AG09319 (cell line): ENCODE measurements at regions not wholly inside any gene's neighbourhood (a gene's known extent, or its start where the extent isn't known, plus 50 kb on each side); places are given as distances from the start of the nearest gene placed in this dataset.

ENCODE experiments used
- DNase-seq: peaks from one replicate; pipeline ENCODE4 v3.0.0-alpha.2; 2010; ENCODE audit warnings: low read depth; ENCODE audit errors: extremely low read depth
- TF ChIP-seq, protein P1 (sequence below): IDR thresholded peaks from 2 replicates; pipeline ENCODE4 v1.5.1; 2011; ENCODE audit warnings: low read depth, mild to moderate bottlenecking, inconsistent platforms, low read length, moderate library complexity

DNA sequence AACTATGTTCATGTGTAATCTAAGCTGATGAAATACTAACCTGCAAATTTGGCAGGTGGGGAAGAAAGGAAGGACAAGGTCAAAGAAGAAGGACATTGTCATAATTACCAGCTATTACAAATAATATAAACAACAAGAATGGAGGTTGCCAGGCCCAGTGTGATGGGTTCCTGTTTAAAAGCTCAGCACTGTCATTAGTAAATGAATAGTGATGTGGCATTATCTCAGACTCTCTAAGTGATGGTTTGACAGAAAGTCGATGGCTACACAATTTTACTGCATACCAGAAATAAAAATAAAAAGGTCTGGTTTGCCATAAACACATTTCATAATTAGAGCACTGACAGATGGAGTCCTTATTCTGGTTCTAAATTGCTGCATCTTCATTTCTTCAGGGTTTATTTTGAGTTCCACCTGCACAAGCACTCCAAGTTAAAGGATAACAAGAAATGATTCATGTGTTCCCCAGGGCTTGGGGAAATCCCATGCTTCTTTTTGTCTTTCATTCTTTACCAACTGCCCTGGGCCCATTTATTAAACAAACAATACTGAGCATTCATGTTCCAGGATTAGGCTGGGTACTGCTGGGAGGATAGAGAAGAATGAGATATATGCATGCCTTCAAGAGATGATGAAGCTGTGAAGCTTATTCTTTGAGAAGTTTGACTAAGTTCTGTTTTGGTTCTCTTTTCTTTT, 367.8 kb upstream of the RASGEF1B start:
- no peak for DNase-seq

DNA sequence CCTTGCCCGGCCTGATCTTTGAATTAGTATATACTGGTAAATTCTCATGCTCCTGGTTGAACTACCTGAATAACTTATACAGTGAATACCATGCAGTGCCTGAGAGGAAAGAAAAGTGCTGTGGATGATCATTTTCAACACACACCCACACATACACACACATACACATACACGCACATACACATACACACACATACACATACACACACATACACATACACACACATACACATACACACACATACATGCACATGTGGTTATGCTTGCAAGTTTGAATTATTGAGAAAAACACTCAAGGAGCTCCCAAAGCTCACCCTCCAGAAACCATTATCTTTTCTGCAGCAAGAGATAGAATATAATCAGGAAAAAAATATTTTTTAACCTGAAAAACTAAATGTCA, 366.9 kb upstream of the RASGEF1B start:
- DNase-seq = no peak
- TF ChIP-seq, protein P1, sequence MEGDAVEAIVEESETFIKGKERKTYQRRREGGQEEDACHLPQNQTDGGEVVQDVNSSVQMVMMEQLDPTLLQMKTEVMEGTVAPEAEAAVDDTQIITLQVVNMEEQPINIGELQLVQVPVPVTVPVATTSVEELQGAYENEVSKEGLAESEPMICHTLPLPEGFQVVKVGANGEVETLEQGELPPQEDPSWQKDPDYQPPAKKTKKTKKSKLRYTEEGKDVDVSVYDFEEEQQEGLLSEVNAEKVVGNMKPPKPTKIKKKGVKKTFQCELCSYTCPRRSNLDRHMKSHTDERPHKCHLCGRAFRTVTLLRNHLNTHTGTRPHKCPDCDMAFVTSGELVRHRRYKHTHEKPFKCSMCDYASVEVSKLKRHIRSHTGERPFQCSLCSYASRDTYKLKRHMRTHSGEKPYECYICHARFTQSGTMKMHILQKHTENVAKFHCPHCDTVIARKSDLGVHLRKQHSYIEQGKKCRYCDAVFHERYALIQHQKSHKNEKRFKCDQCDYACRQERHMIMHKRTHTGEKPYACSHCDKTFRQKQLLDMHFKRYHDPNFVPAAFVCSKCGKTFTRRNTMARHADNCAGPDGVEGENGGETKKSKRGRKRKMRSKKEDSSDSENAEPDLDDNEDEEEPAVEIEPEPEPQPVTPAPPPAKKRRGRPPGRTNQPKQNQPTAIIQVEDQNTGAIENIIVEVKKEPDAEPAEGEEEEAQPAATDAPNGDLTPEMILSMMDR = no peak

More for the DNA sequence above, 367.8 kb upstream of the RASGEF1B start:
- TF ChIP-seq, protein P1 = no peak

DNA sequence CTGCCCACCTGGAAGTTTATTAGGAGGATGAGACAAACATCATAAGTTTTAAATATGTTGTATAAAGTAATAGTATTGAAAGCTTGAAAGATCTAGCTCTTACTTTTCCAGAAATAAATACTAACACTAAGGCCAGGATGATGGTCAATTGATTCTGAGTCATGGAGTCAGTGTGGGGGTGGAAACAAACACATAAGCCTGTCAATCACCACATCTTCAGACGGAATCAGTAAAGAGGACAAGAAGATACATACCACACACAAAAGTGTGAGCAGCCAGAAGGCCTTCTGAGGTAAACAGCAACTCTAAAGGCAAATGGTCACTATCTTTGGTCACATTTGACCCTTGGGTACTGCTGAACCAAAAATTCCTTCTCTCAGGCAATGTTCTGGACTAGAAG, 365.0 kb upstream of the RASGEF1B start:
- DNase-seq = no peak
- TF ChIP-seq, protein P1 = no peak

DNA sequence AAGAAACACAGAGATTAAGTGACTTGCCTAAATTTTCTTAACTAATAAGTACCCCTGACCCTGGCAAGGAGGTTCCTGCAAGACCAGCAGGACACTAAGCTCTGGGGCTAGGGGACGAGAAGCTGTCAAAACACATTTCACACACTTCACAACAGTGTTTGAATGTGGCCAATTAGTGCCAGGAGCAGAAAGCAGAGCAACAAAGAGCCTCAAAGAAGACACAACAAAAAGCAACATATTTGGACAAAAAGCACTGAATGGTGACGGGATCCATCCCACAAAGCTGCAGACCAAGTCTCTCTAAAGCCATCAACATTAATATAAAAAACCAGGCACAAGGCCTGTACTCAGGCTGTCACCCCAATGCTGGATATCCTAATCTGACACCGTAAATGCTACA, 361.9 kb upstream of the RASGEF1B start:
- TF ChIP-seq, protein P1 = no peak
- DNase-seq = no peak

DNA sequence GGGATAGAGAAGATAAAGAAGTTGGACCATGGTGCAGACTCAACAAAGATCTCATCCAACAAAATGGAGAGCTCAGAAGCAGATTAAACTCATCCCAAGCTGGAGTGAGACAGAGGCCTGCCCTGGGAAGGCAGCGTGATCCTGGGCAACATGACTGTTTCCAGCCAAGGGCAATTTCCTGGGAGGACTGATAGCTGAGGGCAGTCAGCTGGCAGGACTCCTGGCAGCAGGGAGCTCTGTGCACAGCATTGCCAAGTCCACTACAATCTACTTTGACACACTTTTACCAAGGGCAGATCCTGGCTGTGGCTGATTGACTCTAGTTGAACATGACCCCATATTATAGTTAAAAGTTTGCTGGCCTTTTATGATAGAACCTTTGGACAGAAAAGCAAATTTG, 357.3 kb upstream of the RASGEF1B start:
- TF ChIP-seq, protein P1 = no peak
- DNase-seq = no peak

DNA sequence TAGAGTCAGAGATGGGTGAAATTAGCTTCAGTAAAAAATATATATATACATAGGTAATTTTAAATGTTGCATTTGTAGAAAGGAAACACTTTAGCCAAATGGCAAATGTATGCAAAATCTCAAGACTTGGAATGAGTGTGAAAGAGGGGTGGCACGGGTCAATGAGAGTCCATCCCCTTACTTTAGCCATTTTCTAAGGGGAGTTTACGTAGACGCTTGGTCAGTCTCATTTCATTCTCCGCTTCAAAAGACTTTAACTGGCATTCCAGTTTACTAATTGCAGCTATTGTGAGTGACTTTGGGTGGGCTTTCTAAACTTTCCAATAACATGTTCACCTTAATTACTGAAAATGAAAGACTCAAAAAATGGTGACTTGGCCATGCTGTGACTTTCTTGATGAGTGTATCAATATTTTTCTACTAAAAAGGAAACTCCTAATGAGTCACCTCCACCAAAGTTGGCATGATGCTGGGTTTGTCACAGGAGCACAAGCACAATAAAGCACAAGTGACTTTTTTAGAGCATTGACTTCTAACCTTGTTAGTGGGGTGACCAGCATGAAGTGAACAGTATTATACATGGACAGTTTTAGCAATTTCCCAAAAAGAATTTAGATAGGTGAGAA, 356.0 kb upstream of the RASGEF1B start:
- TF ChIP-seq, protein P1 = no peak
- DNase-seq = no peak

DNA sequence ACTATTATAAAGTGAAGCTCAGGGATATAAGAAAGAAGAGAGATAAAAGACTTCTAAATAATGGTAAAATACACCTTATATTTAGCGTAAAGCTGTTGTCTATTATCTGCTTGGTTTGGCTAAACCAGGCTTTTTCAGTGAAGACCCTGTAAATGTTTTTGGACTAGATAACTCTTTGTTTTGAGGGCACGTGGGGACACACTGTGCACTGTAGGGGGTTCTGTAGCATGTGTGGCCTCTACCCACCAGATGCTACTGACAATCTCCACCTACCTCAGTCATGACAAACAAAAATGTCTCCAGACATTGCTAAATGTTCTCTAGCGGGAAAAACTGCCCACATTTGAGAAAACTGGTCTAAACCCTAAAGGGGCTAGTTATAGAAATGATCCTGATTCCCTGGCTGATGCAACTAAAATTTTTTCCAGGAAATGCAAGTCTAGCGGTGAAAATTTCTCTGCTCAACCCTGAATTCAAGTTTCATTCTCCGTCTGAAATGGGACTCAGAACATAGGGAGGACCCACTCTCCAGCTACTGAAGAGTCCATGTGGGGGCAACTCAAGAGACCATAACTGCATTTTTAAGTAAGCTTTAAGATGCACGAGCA, 355.2 kb upstream of the RASGEF1B start:
- TF ChIP-seq, protein P1 = no peak
- no peak for DNase-seq
